Stimulated activated CD8-positive, alpha-beta memory T cell treated with anti-CD3 and anti-CD28 coated beads, Interleukin-2, amount 100 ng/mL, for 1 hour (primary cell): ENCODE measurements at regions not wholly inside any gene's neighbourhood (a gene's known extent, or its start where the extent isn't known, plus 50 kb on each side); places are given as distances from the start of the nearest gene placed in this dataset.

Experiments
- DNase-seq, 2 donors: peaks; one replicate each; pipeline ENCODE4 v3.0.0-alpha.2; 2020; ENCODE audit warnings: low read depth in 2 of 2

GRCh38 chr2:239780236-239780994, 244.7 kb downstream of the NDUFA10 start:
- DNase-seq, result no peak

- DNase-seq, result no peak
These were observed 245.6 kb downstream of the NDUFA10 start for GRCh38 chr2:239779584-239779983.

GRCh38 chr2:239778861-239779558, 246.1 kb downstream of the NDUFA10 start:
- no peak for DNase-seq

GRCh38 chr2:239778042-239778851, 246.9 kb downstream of the NDUFA10 start:
- no peak for DNase-seq

GRCh38 chr2:239777219-239777618, 247.9 kb downstream of the NDUFA10 start:
- no peak for DNase-seq

GRCh38 chr2:239776436-239777005, 248.6 kb downstream of the NDUFA10 start:
- no peak for DNase-seq

- DNase-seq, result no peak
These were observed 249.3 kb downstream of the NDUFA10 start for GRCh38 chr2:239775623-239776435.

- DNase-seq, result no peak
These were observed 250.1 kb downstream of the NDUFA10 start for GRCh38 chr2:239774933-239775622.

- no peak for DNase-seq
These were observed 251.0 kb downstream of the NDUFA10 start for GRCh38 chr2:239774142-239774462.

GRCh38 chr2:239773228-239774141, 251.7 kb downstream of the NDUFA10 start:
- DNase-seq, result no peak

- no peak for DNase-seq
These were observed 252.4 kb downstream of the NDUFA10 start for GRCh38 chr2:239772721-239773120.

GRCh38 chr2:239770246-239770639, 254.9 kb downstream of the NDUFA10 start:
- no peak for DNase-seq

GRCh38 chr2:239769554-239770245, 255.4 kb downstream of the NDUFA10 start:
- no peak for DNase-seq

- no peak for DNase-seq
These were observed 256.1 kb downstream of the NDUFA10 start for GRCh38 chr2:239768907-239769553.

- no peak for DNase-seq
These were observed 256.9 kb downstream of the NDUFA10 start for GRCh38 chr2:239768031-239768790.

GRCh38 chr2:239767021-239767905, 257.9 kb downstream of the NDUFA10 start:
- no peak for DNase-seq

- DNase-seq, result no peak
These were observed 259.2 kb downstream of the NDUFA10 start for GRCh38 chr2:239765911-239766310.
